SHP77 treated with DMSO at 0.1 percent for 48 hours (cell line): ENCODE measurements at regions not wholly inside any gene's neighbourhood (a gene's known extent, or its start where the extent isn't known, plus 50 kb on each side); places are given as distances from the start of the nearest gene placed in this dataset.

Experiments
- DNase-seq: peaks from one replicate; lab custom pipeline; 2025; lab: John Stamatoyannopoulos, UW

GRCh38 chr6:141677598-141678211 lies 455.0 kb upstream of the GJE1 start:
- peak; percentile 27 for DNase-seq

GRCh38 chr6:141675957-141676356 lies 456.8 kb upstream of the GJE1 start:
- DNase-seq, result no peak

- no peak for DNase-seq
Observed at GRCh38 chr6:141669141-141669540, 463.6 kb upstream of the GJE1 start.

DNA sequence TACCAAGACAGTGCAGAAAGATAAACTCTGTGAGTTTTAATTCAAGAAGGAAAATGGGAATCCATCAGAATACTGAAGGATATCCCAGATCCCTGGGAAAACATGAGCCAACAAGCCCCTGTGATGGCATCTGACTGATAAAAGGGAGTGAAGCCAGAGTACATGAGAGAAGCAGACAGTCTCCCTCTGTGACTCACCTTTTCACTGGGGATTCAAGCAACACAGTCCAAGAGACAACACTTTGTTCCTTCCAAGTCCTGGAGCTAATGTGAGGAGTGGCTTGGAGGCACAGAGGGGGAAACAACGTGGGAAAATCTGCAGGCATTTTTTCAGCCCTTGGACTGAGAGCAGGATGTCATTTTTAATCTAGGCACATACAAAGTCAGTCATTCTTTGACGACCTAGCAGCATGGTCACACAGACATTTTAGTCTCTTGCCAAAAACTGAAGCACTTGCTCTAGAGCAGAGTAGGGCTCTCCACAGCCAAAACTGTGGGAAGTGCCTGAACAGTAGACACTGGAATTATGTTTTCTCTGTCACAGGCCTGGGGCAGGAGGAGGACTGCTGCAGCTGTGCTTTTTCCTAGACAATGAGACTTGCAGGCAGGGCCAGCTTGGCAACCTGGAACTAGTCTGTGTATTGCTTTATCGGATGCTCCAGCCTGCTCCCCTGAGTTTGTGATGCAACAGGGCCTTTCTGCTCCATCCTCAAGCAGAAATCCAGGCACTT lies 465.0 kb upstream of the GJE1 start:
- DNase-seq, result no peak

- no peak for DNase-seq
Observed at GRCh38 chr6:141666187-141666586, 466.5 kb upstream of the GJE1 start.

- DNase-seq, result no peak
Observed at GRCh38 chr6:141664744-141665143, 468.0 kb upstream of the GJE1 start.

- DNase-seq, result no peak
Observed at GRCh38 chr6:141659582-141659981, 473.1 kb upstream of the GJE1 start.

GRCh38 chr6:141658696-141659095 lies 474.0 kb upstream of the GJE1 start:
- no peak for DNase-seq

DNA sequence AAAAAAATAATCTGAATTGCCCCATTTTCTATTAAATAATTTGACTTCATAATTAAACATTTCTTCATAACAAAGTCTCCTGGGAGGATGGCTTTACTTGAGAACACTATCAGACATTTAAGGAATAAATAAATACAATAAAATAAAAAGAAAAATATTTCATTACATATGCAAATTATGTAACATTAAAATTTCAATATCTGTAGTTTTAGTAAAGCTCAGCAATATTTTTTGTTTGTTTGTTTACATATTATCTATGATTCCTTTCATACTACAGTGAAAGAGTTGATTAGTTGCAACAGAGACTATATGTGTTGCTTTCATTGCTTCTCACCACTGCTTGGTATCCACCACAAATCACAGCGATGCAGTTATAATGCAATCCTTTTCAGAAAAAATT lies 474.9 kb upstream of the GJE1 start:
- DNase-seq, result no peak

- no peak for DNase-seq
Observed at GRCh38 chr6:141653590-141653989, 479.1 kb upstream of the GJE1 start.

- no peak for DNase-seq
Observed at GRCh38 chr6:141641951-141642350, 490.8 kb upstream of the GJE1 start.

DNA sequence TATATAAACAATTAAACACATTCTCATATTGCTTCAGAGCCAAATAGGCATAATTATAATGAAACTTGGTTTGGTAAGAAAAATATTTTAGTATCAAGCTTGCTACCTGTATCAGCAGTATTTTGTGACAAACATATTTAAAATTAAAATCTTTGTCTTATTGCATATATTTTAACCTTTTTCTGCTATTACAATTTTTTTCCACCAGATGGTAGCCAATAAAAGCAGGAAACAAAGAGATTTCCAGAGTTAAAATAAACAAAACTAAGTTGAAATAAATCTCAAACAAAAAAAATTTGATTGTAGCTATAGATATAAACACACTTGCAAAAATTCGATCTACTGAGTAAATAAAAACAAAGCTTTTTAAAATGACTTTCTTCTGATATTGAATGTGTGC lies 491.3 kb upstream of the GJE1 start:
- no peak for DNase-seq

- no peak for DNase-seq
Observed at GRCh38 chr6:141635621-141636020, 497.1 kb upstream of the GJE1 start.

- no peak for DNase-seq
Observed at GRCh38 chr6:141634269-141634668, 498.5 kb upstream of the GJE1 start.

DNA sequence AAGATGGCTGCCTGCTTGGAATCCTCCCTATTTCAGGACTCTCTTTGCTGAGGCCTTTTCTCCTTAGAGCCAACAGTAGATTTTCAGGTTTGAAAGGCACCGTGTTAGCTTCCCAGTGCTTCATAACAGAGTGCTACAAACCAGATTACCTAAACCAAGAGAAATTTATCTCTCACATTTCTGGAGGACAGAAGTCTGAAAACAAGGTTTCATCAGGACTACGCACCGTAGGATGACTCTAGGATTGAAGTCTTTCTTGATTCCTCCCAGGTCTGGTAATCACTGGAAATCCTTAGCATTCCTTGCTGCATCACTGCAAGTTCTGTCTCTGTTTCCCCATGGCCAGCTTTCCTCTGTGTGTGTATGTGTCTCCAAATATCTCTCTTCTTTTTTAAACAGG lies 508.4 kb upstream of the GJE1 start:
- DNase-seq, result no peak

DNA sequence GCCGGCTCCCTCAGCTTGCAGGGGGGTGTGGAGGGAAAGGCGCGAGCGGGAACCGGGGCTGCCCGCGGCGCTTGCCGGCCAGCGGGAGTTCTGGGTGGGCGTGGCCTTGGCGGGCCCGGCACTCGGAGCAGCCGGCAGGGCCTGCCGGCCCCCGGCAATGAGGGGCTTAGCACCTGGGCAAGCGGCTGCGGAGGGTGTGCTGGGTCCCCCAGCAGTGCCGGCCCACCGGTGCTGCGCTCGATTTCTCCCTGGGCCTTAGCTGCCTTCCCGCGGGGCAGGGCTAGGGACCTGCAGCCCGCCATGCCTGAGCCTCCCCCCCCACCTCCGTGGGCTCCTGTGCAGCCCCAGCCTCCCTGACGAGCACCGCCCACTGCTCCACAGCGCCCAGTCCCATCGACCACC lies 514.5 kb upstream of the GJE1 start:
- DNase-seq, result no peak

GRCh38 chr6:141610741-141611140 lies 522.0 kb upstream of the GJE1 start:
- no peak for DNase-seq

GRCh38 chr6:141607956-141608355 lies 524.8 kb upstream of the GJE1 start:
- no peak for DNase-seq

DNA sequence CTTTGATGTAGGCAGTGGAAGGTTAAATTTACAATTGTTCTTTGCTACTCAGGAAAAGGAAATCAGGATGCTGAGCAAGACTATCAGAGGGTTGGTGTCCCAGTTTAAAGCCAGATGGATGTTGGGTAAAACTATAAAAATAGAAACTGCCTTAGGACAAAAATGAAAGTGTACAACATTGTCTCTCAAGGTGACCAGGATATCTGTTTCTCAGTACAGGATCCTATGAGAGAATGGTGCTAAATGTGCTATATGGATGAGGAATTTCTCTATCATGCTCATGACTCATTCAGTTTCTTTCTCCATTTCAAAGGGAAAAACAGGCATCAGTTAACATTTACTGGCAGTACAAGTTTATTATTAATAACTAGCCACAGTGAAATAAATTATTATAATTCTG lies 534.2 kb upstream of the GJE1 start:
- DNase-seq, result no peak

DNA sequence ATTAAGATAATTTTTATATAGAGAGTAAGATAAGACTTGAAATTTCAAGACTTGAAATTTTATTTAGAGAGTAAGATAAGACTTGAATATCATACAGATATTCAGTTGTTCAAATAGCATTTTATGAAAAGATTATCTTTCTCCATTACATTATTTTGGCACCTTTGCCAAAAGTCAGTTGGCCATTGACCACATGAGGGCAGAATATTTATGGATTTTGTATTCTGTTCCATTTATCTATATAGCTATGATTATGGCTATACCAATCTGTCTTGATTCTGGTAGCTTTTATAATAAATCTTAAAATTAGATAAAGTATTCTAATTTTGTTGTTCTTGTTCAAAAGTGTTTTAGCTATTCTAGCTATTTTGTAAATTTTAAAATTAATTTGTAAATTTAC lies 537.9 kb upstream of the GJE1 start:
- DNase-seq, result no peak

DNA sequence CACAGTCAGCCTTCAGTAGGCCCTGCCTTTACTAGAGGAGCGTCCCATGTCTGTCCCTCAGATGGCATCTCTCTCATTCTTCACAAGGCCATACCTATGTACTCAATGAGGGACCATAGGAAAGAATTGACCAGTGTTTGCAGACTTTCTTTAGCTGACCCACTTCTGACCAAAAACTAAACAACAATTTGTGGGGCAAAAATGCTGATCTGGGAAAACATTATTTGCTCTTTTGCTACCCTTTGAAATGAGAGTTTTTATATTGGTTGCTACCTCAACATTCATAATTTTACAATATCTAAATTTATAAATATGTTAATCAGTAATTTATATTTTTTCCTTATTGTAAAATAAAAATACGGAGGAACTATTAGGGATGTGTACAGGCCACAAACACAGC lies 539.4 kb upstream of the GJE1 start:
- no peak for DNase-seq

DNA sequence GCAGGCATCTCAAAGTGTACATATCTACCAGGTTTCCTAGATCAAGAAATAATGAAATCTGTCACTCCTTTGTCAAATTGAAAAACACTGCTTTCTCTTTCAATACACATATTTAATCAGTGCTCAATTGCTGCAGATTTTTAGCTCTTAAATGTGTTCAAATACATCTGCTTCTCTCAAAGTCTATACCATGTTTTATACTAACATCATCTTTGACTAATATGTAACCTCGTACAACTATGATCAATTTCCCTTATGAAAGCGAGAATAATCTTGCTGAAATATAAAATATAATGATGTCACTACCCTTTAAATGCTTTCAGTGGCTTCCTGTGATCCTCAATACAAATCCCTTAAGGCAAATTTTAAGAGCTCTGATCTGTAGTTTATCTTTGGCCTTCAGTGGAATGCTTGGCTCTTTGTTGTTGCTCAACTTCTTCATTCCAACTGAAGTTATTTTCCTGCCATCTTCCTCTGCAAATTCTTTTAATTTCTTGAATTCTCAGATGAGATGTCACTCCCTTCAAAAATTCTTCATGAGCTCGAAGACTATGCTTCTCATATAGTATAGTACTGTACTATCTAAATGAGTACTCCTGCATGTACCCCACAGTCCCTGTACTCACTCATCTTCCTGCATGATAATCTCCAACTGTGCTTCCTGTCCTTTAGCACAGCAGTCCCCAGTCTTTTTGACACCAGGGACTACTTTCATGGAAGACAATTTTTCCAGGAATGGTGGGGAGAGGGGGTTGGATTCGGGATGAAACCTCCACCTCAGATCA lies 545.1 kb upstream of the GJE1 start:
- DNase-seq, result no peak

- DNase-seq, result no peak
Observed at GRCh38 chr6:141580988-141581552, 551.7 kb upstream of the GJE1 start.
